HG03460 (cell line): ENCODE measurements at regions not wholly inside any gene's neighbourhood (a gene's known extent, or its start where the extent isn't known, plus 50 kb on each side); places are given as distances from the start of the nearest gene placed in this dataset.

ENCODE experiments used
- ATAC-seq: cut with Tn5 transposase; IDR thresholded peaks from one replicate; pipeline ENCODE4 v1.9.1; 2021; ENCODE audit not compliant: unreplicated experiment

GRCh38 chr12:42648061-42648460 is 58.5 kb upstream of the PRICKLE1 start:
- ATAC-seq: no peak

- no peak for ATAC-seq
These were observed 54.5 kb upstream of the PRICKLE1 start for GRCh38 chr12:42643881-42644579.

DNA sequence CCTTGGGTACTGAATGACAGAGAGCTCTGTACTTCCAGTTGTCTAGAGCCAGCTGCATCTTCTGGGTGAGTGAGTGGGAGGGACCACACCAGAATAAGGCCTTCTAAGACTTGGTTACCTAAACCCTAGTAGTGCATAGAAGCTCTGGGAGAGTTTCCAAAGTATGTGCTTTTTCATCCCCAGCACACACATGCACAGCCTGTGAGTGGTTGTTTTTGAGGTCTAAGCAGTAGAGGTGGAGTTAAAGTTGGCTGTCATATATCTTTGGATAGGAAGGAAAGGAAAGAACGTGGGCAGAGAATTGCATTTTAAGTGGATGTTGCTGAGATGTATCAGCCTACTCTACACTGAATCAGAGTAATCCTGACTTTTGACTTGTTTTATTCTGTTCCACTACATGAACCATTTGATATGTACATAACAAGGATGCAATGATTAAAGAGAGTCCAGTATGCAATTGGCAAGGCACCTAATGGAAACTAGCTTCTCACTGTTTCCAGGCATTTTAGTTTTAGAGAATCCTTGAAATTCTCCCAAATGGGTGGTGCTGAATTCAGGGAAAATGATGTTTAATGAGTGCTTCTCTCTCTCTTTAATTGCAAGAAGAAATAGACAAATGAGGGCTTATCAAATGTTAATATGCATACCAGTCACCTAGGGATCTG is 51.8 kb upstream of the PRICKLE1 start:
- ATAC-seq: no peak

- ATAC-seq: no peak
These were observed 50.8 kb upstream of the PRICKLE1 start for GRCh38 chr12:42640391-42640790.

- ATAC-seq: no peak
These were observed 50.0 kb upstream of the PRICKLE1 start for GRCh38 chr12:42639556-42639955.
